PC-9 (cell line): ENCODE measurements at regions not wholly inside any gene's neighbourhood (a gene's known extent, or its start where the extent isn't known, plus 50 kb on each side); places are given as distances from the start of the nearest gene placed in this dataset.
"Not testable (repeated sequence)": the region's sequence is repeated elsewhere in the genome, so short reads cannot be mapped to it uniquely, and the experiment has no call there.

Experiments
- BruUV-seq: library from RNA; stranded (reverse); fragments of 400-500 nt; replicated peaks from 2 replicates; lab custom pipeline; 2021; lab: Mats Ljungman, UMichigan
- CTCF ChIA-PET: fragments of 300-600 bp; sonication (Branson Sonifier 250); formaldehyde crosslinking; loops from one replicate; lab custom pipeline; 2022; ENCODE audit warnings: antibody characterized with exemption; lab: Charles Lee
- POLR2A ChIA-PET: fragments of 300-600 bp; sonication (Branson Sonifier 250); formaldehyde crosslinking; loops from one replicate; lab custom pipeline; 2022; ENCODE audit warnings: antibody characterized with exemption; ENCODE audit not compliant: unreplicated experiment; lab: Charles Lee
- DNase-seq, 2 experiments: peaks; one replicate each; pipeline versions ENCODE4 v3.0.0 to v3.0.0-alpha.2; 2015 to 2022; ENCODE audit warnings: mixed read lengths in 1 of 2
- H2AFZ ChIP-seq: fragments of 200-600 bp; sonication (generic); 2 replicates; pipeline ENCODE4 v1.8.1; 2017; ENCODE audit warnings: antibody characterized with exemption
- H3F3A ChIP-seq: fragments of 200-600 bp; sonication (generic); 2 replicates; pipeline ENCODE4 v1.8.1; 2017; ENCODE audit warnings: antibody characterized with exemption, mild to moderate bottlenecking, low read depth; ENCODE audit not compliant: insufficient read depth
- H3K27ac ChIP-seq: fragments of 200-600 bp; sonication (generic); 2 replicates; pipeline ENCODE4 v1.6.1; 2016; ENCODE audit warnings: mixed run types
- H3K27me3 ChIP-seq: fragments of 200-600 bp; sonication (generic); 2 replicates; pipeline ENCODE4 v1.6.1; 2016; ENCODE audit warnings: low read depth, mixed run types; ENCODE audit not compliant: insufficient read depth
- H3K36me3 ChIP-seq: fragments of 200-600 bp; sonication (generic); 2 replicates; pipeline ENCODE4 v1.6.1; 2016; ENCODE audit warnings: low read depth, mixed run types
- H3K4me1 ChIP-seq: fragments of 200-600 bp; sonication (generic); replicated peaks from 2 replicates; pipeline ENCODE4 v1.6.1; 2016; ENCODE audit warnings: mixed run types; ENCODE audit not compliant: insufficient read depth
- H3K4me2 ChIP-seq: fragments of 200-600 bp; sonication (generic); 2 replicates; pipeline ENCODE4 v1.6.1; 2017; ENCODE audit warnings: mixed run types
- H3K4me3 ChIP-seq: fragments of 200-600 bp; sonication (generic); 2 replicates; pipeline ENCODE4 v1.6.1; 2016; ENCODE audit warnings: mixed run types
- H3K79me2 ChIP-seq: fragments of 200-600 bp; sonication (generic); 2 replicates; pipeline ENCODE4 v1.6.1; 2017; ENCODE audit warnings: low read depth, mixed run types
- H3K9me2 ChIP-seq: fragments of 200-600 bp; sonication (generic); 2 replicates; pipeline ENCODE4 v1.8.1; 2017; ENCODE audit warnings: mild to moderate bottlenecking; ENCODE audit not compliant: insufficient read depth
- H3K9me3 ChIP-seq: fragments of 200-600 bp; sonication (generic); 2 replicates; pipeline ENCODE4 v1.8.1; 2016; ENCODE audit warnings: low read depth; ENCODE audit not compliant: insufficient read depth
- H4K20me1 ChIP-seq: fragments of 200-600 bp; sonication (generic); 2 replicates; pipeline ENCODE4 v1.8.1; 2017; ENCODE audit not compliant: insufficient read depth
- CTCF ChIP-seq: fragments of 200-600 bp; sonication (generic); conservative IDR thresholded peaks from 2 replicates; pipeline ENCODE4 v1.6.1; 2017; ENCODE audit warnings: mixed run types, antibody characterized with exemption, mild to moderate bottlenecking, moderate library complexity
- EZH2 ChIP-seq: fragments of 200-600 bp; sonication (generic); IDR thresholded peaks from 2 replicates; pipeline ENCODE4 v1.8.0; 2017; ENCODE audit warnings: antibody characterized with exemption, low read depth
- intact Hi-C: fragments of 100-400 bp; cut with micrococcal nuclease; formaldehyde crosslinking; loops from one replicate; pipeline ENCODE4 v1.10.0; 2022; ENCODE audit not compliant: unreplicated experiment

GRCh38 chr2:114354199-114354598, 88.2 kb upstream of the DPP10 start:
- DNase-seq, result no peak
- no peaks in the 10 kb centered on the region for H3K9me2 ChIP-seq
- ChIA-PET POLR2A (no interaction called here), CTCF (no interaction called here)
- intact Hi-C loops, result no loop called here
- H3K27ac ChIP-seq, result no peak overlapping the region
- no peak for TF ChIP-seq EZH2
- TF ChIP-seq CTCF, result no peak
- peaks cover 5% of the 10 kb centered on the region; the same call in 1 of the 2 replicates for H3K27me3 ChIP-seq
- H3K4me3 ChIP-seq, result no peak overlapping the region
- no peaks in the 10 kb centered on the region for H3K4me1 ChIP-seq
- no TSS peak for BruUV-seq
- no peaks in the 10 kb centered on the region for H3K9me3 ChIP-seq
- H2AFZ ChIP-seq, result no peak overlapping the region
- H3K79me2 ChIP-seq, result no peaks in the 10 kb centered on the region
- no peaks in the 10 kb centered on the region for H4K20me1 ChIP-seq
- H3K4me2 ChIP-seq, result no peak overlapping the region
- H3F3A ChIP-seq, result no peaks in the 10 kb centered on the region
- no peaks in the 10 kb centered on the region for H3K36me3 ChIP-seq

- peaks cover 13% of the 10 kb centered on the region for H3K9me3 ChIP-seq
- H3K9me2 ChIP-seq, result no peaks in the 10 kb centered on the region
- no peak overlapping the region for H3K27ac ChIP-seq
- BruUV-seq, result no TSS peak
- DNase-seq, result no peak
- H4K20me1 ChIP-seq, result no peaks in the 10 kb centered on the region
- no peaks in the 10 kb centered on the region for H3K4me1 ChIP-seq
- POLR2A ChIA-PET, result no interaction called here
- no peaks in the 10 kb centered on the region for H3F3A ChIP-seq
- no peak overlapping the region for H3K4me3 ChIP-seq
- no peaks in the 10 kb centered on the region for H3K79me2 ChIP-seq
- intact Hi-C loops, result no loop called here
- H2AFZ ChIP-seq, result no peak overlapping the region
- H3K36me3 ChIP-seq, result no peaks in the 10 kb centered on the region
- CTCF ChIA-PET, result no interaction called here
- H3K27me3 ChIP-seq, result no peaks in the 10 kb centered on the region
- TF ChIP-seq EZH2 (no peak), CTCF (no peak)
- no peak overlapping the region for H3K4me2 ChIP-seq
These were observed 73.7 kb upstream of the DPP10 start for GRCh38 chr2:114368705-114369104.

- H3K4me3 ChIP-seq, POLR2A ChIA-PET, H3F3A ChIP-seq, CTCF ChIA-PET, intact Hi-C loops, H2AFZ ChIP-seq, H3K27ac ChIP-seq, H3K4me2 ChIP-seq, H3K27me3 ChIP-seq, DNase-seq, H3K79me2 ChIP-seq, H4K20me1 ChIP-seq, H3K9me2 ChIP-seq, BruUV-seq, H3K36me3 ChIP-seq, H3K4me1 ChIP-seq: not testable (repeated sequence)
- H3K9me3 ChIP-seq, result peaks cover 13% of the 10 kb centered on the region
These were observed 70.7 kb upstream of the DPP10 start for GRCh38 chr2:114371721-114372120.

- Histone ChIP-seq H2AFZ (no peak overlapping the region), H3K4me1 (no peaks in the 10 kb centered on the region), H3K79me2 (no peaks in the 10 kb centered on the region), H3K27ac (no peak overlapping the region), H3K4me3 (no peak overlapping the region), H3K9me3 (peaks cover 9% of the 10 kb centered on the region), H3K36me3 (no peaks in the 10 kb centered on the region), H4K20me1 (no peaks in the 10 kb centered on the region), H3K4me2 (no peak overlapping the region), H3K27me3 (no peaks in the 10 kb centered on the region), H3K9me2 (no peaks in the 10 kb centered on the region), H3F3A (no peaks in the 10 kb centered on the region)
- BruUV-seq, result no TSS peak
- intact Hi-C loops, result no loop called here
- TF ChIP-seq EZH2 (no peak), CTCF (no peak)
- CTCF ChIA-PET, result no interaction called here
- POLR2A ChIA-PET, result no interaction called here
- DNase-seq, result no peak
These were observed 68.8 kb upstream of the DPP10 start for GRCh38 chr2:114373591-114373990.
